Sigmoid colon (tissue), 4 donors: ENCODE measurements at regions not wholly inside any gene's neighbourhood (a gene's known extent, or its start where the extent isn't known, plus 50 kb on each side); places are given as distances from the start of the nearest gene placed in this dataset.

Experiments used
- POLR2AphosphoS5 ChIP-seq, 4 donors: sonication (generic); formaldehyde crosslinking; IDR thresholded peaks; one replicate each; pipeline ENCODE4 v1.6.1; 2017; ENCODE audit warnings: antibody characterized with exemption in 4 of 4
- TF ChIP-seq, protein P1 (sequence below), 4 experiments: fragments of 450-650 bp in 3 of 4; fragments of 200-600 bp in 1 of 4; IDR thresholded peaks; one replicate each; pipeline ENCODE4 v1.5.1; 2016 to 2019; ENCODE audit warnings: antibody characterized with exemption in 4 of 4, mild to moderate bottlenecking in 3 of 4, moderate library complexity in 2 of 4

GRCh38 chr11:22974251-22974650 is 114.0 kb upstream of the CCDC179 start:
- TF ChIP-seq POLR2AphosphoS5 (IDR thresholded peaks at IDR 0.05) = no peak
- TF ChIP-seq, protein P1, sequence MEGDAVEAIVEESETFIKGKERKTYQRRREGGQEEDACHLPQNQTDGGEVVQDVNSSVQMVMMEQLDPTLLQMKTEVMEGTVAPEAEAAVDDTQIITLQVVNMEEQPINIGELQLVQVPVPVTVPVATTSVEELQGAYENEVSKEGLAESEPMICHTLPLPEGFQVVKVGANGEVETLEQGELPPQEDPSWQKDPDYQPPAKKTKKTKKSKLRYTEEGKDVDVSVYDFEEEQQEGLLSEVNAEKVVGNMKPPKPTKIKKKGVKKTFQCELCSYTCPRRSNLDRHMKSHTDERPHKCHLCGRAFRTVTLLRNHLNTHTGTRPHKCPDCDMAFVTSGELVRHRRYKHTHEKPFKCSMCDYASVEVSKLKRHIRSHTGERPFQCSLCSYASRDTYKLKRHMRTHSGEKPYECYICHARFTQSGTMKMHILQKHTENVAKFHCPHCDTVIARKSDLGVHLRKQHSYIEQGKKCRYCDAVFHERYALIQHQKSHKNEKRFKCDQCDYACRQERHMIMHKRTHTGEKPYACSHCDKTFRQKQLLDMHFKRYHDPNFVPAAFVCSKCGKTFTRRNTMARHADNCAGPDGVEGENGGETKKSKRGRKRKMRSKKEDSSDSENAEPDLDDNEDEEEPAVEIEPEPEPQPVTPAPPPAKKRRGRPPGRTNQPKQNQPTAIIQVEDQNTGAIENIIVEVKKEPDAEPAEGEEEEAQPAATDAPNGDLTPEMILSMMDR (IDR thresholded peaks at IDR 0.05) = no peak
